Spleen (tissue), 11 donors: ENCODE measurements at regions not wholly inside any gene's neighbourhood (a gene's known extent, or its start where the extent isn't known, plus 50 kb on each side); places are given as distances from the start of the nearest gene placed in this dataset.
A peak's percentile ranks its signal among the peaks of the same experiment; 100 is the strongest.

ENCODE experiments used
- DNase-seq: peaks from one replicate; pipeline ENCODE4 v3.0.0-alpha.2; 2020
- H3K27ac ChIP-seq, 8 donors: fragments of 200-600 bp; sonication (generic) in 7 of 8; 1 replicate in 4 of 8; 2 replicates in 4 of 8; pipeline versions ENCODE4 v1.5.0 to v1.8.0; 2016 to 2021; ENCODE audit warnings: inconsistent platforms in 4 of 8, mild to moderate bottlenecking in 4 of 8, moderate library complexity in 1 of 8
- H3K27me3 ChIP-seq, 7 donors: fragments of 200-600 bp; sonication (generic) in 6 of 7; replicated peaks in 1 of 7; 1 replicate in 4 of 7; 2 replicates in 3 of 7; pipeline versions ENCODE4 v1.5.0 to v1.8.0; 2016 to 2021; ENCODE audit warnings: inconsistent platforms in 3 of 7, mild to moderate bottlenecking in 1 of 7
- H3K36me3 ChIP-seq, 6 donors: fragments of 200-600 bp; sonication (generic) in 5 of 6; 1 replicate in 4 of 6; 2 replicates in 2 of 6; pipeline versions ENCODE4 v1.5.0 to v1.8.0; 2016 to 2021; ENCODE audit warnings: inconsistent platforms in 2 of 6
- H3K4me1 ChIP-seq, 6 donors: fragments of 200-600 bp; sonication (generic) in 5 of 6; 1 replicate in 3 of 6; 2 replicates in 3 of 6; pipeline versions ENCODE4 v1.5.0 to v1.8.0; 2016 to 2021; ENCODE audit warnings: inconsistent platforms in 3 of 6
- H3K4me3 ChIP-seq, 8 donors: fragments of 200-600 bp; sonication (generic) in 7 of 8; 1 replicate in 4 of 8; 2 replicates in 4 of 8; pipeline versions ENCODE4 v1.5.0 to v1.8.0; 2016 to 2021; ENCODE audit warnings: inconsistent platforms in 4 of 8, mild to moderate bottlenecking in 4 of 8, moderate library complexity in 2 of 8
- H3K9me3 ChIP-seq, 8 donors: fragments of 200-600 bp; sonication (generic) in 7 of 8; 1 replicate in 4 of 8; 2 replicates in 4 of 8; pipeline versions ENCODE4 v1.5.0 to v1.8.0; 2016 to 2021; ENCODE audit warnings: inconsistent platforms in 4 of 8
- CTCF ChIP-seq, 11 experiments: fragments of 200-600 bp in 7 of 11; fragments of 450-650 bp in 4 of 11; sonication (generic) in 4 of 11; IDR thresholded peaks in 8 of 11; conservative IDR thresholded peaks in 3 of 11; 1 replicate in 7 of 11; 2 replicates in 4 of 11; pipeline versions ENCODE4 v1.4.0 to v1.8.0; 2016 to 2021; ENCODE audit warnings: antibody characterized with exemption in 11 of 11, inconsistent platforms in 4 of 11, mild to moderate bottlenecking in 1 of 11
- POLR2A ChIP-seq, 3 donors: fragments of 450-650 bp; IDR thresholded peaks; one replicate each; pipeline ENCODE4 v1.5.1; 2017; ENCODE audit warnings: antibody characterized with exemption in 3 of 3, mild to moderate bottlenecking in 1 of 3
- POLR2AphosphoS5 ChIP-seq, 3 donors: sonication (generic); formaldehyde crosslinking; IDR thresholded peaks; one replicate each; pipeline ENCODE4 v1.5.1; 2017; ENCODE audit warnings: antibody characterized with exemption in 3 of 3
- WGBS, 5 donors: extraction: QIAGEN DNeasy Blood & Tissue Kit in 3 of 5; methylation state at CpG; one replicate each; pipeline versions ENCODE4 v1.1.5 to v1.1.7; 2013 to 2018; 5-methylcytosine and 5-hydroxymethylcytosine counted together
- intact Hi-C: fragments of 100-400 bp; cut with DNase I; formaldehyde crosslinking; loops from one replicate; pipeline ENCODE4 v1.15.0; 2023; ENCODE audit warnings: low total_unique reads
- donor health status: healthy with polysubstance abuse.
- donor health status: DM: no; HTN: no; CAD: no; lungs with moderate emphysema.
- donor health status: DM: no; HTN: no; CAD: no.
- donor health status: Bipolar disorder and iron deficiency.
- donor health status: healthy.
- donor health status: DM: no; HTN: no; CAD: no.
- donor health status: DM: yes; HTN: yes; CAD: no.

GRCh38 chr18:56142001-56142400 is 496.4 kb downstream of the TXNL1 start:
- 88 to 94% (median 91%) methylated on average over 2 of the region's 2 CpGs for WGBS, 5 donors

GRCh38 chr18:56139792-56140254 is 498.6 kb downstream of the TXNL1 start:
- Histone ChIP-seq H3K36me3 (no peaks in the 10 kb centered on the region), H3K4me1 (no peaks in the 10 kb centered on the region), H3K27ac (peak overlapping the region in 5 of 8 donors; percentile 17 to 64 (median 58)), H3K4me3 (no peak overlapping the region), H3K27me3 (no peaks in the 10 kb centered on the region), H3K9me3 (no peaks in the 10 kb centered on the region)
- WGBS, 5 donors, result 71 to 89% (median 75%) methylated on average over 8 of the region's 8 CpGs
- DNase-seq, result no peak
- intact Hi-C loops, result no loop called here
- TF ChIP-seq POLR2AphosphoS5 (IDR thresholded peaks at IDR 0.05) (peak in 2 of 3 donors; percentile 34 to 62), CTCF (IDR thresholded peaks at IDR 0.05 in 8 of 11, conservative IDR thresholded peaks at IDR 0.05 in 3 of 11) (no peak), POLR2A (IDR thresholded peaks at IDR 0.05) (no peak)

More at GRCh38 chr18:56142001-56142400, 496.4 kb downstream of the TXNL1 start:
- Histone ChIP-seq H3K36me3 (no peaks in the 10 kb centered on the region), H3K4me1 (no peaks in the 10 kb centered on the region), H3K27ac (no peak overlapping the region), H3K27me3 (no peaks in the 10 kb centered on the region), H3K4me3 (no peak overlapping the region), H3K9me3 (no peaks in the 10 kb centered on the region)
- intact Hi-C loops, result no loop called here
- TF ChIP-seq CTCF (IDR thresholded peaks at IDR 0.05 in 8 of 11, conservative IDR thresholded peaks at IDR 0.05 in 3 of 11) (no peak), POLR2AphosphoS5 (IDR thresholded peaks at IDR 0.05) (no peak), POLR2A (IDR thresholded peaks at IDR 0.05) (no peak)
- no peak for DNase-seq

GRCh38 chr18:56139372-56139771 is 499.0 kb downstream of the TXNL1 start:
- Histone ChIP-seq H3K27me3 (no peaks in the 10 kb centered on the region), H3K36me3 (no peaks in the 10 kb centered on the region), H3K9me3 (no peaks in the 10 kb centered on the region), H3K27ac (peak overlapping the region in 5 of 8 donors; percentile 17 to 64 (median 58)), H3K4me3 (no peak overlapping the region), H3K4me1 (no peaks in the 10 kb centered on the region)
- intact Hi-C loops, result no loop called here
- no peak for DNase-seq
- no peak for TF ChIP-seq POLR2AphosphoS5 (IDR thresholded peaks at IDR 0.05)

GRCh38 chr18:56136105-56136504 is 502.3 kb downstream of the TXNL1 start:
- Histone ChIP-seq H3K4me3 (no peak overlapping the region), H3K27ac (no peak overlapping the region), H3K4me1 (no peaks in the 10 kb centered on the region), H3K36me3 (no peaks in the 10 kb centered on the region), H3K9me3 (no peaks in the 10 kb centered on the region), H3K27me3 (no peaks in the 10 kb centered on the region)
- intact Hi-C loops, result no loop called here
- DNase-seq, result no peak
- WGBS, 5 donors, result 89 to 96% (median 93%) methylated on average over 2 of the region's 2 CpGs
- TF ChIP-seq CTCF (IDR thresholded peaks at IDR 0.05 in 8 of 11, conservative IDR thresholded peaks at IDR 0.05 in 3 of 11) (no peak), POLR2A (IDR thresholded peaks at IDR 0.05) (no peak), POLR2AphosphoS5 (IDR thresholded peaks at IDR 0.05) (no peak)

GRCh38 chr18:56130481-56130880 is 507.9 kb downstream of the TXNL1 start:
- Histone ChIP-seq H3K36me3 (no peaks in the 10 kb centered on the region), H3K9me3 (no peaks in the 10 kb centered on the region), H3K27ac (no peak overlapping the region), H3K4me3 (no peak overlapping the region), H3K27me3 (no peaks in the 10 kb centered on the region), H3K4me1 (no peaks in the 10 kb centered on the region)
- intact Hi-C loops, result no loop called here
- 85 to 97% (median 90%) methylated on average over 2 of the region's 2 CpGs for WGBS, 5 donors
- TF ChIP-seq POLR2A (IDR thresholded peaks at IDR 0.05) (no peak), POLR2AphosphoS5 (IDR thresholded peaks at IDR 0.05) (no peak), CTCF (IDR thresholded peaks at IDR 0.05 in 8 of 11, conservative IDR thresholded peaks at IDR 0.05 in 3 of 11) (no peak)
- DNase-seq, result no peak
